ENCODE measurements at regions not wholly inside any gene's neighbourhood (a gene's known extent, or its start where the extent isn't known, plus 50 kb on each side); places are given as distances from the start of the nearest gene placed in this dataset.

DNA sequence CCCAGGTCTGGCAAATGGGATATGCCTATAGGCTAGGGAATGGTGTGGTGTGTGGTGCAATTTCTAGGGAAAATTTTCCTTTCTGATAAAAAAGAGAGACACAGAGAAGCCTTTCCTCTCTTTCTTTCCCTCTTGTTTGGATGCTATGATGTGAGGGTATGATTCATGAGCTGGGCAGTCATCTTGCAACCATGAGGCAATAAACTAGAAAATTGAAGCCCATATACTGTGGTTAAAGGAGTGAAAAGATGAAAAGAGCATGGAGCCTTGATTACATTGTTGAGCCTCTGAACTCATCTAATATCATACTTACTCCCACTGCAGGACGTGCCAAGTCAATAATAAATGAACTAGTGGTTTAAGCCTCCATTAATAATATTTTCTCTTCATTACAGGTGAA is 215.6 kb downstream of the HAUS1 start:
- TF ChIP-seq, protein P1, sequence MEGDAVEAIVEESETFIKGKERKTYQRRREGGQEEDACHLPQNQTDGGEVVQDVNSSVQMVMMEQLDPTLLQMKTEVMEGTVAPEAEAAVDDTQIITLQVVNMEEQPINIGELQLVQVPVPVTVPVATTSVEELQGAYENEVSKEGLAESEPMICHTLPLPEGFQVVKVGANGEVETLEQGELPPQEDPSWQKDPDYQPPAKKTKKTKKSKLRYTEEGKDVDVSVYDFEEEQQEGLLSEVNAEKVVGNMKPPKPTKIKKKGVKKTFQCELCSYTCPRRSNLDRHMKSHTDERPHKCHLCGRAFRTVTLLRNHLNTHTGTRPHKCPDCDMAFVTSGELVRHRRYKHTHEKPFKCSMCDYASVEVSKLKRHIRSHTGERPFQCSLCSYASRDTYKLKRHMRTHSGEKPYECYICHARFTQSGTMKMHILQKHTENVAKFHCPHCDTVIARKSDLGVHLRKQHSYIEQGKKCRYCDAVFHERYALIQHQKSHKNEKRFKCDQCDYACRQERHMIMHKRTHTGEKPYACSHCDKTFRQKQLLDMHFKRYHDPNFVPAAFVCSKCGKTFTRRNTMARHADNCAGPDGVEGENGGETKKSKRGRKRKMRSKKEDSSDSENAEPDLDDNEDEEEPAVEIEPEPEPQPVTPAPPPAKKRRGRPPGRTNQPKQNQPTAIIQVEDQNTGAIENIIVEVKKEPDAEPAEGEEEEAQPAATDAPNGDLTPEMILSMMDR (IDR thresholded peaks at IDR 0.05; ENCODE audit: low read length), result no peak
- TF ChIP-seq EZH2 (optimal IDR thresholded peaks at IDR 0.05; ENCODE audit: low read depth, low read length) (no peak), EZH2phosphoT487 (IDR thresholded peaks at IDR 0.05; ENCODE audit: low read length) (no peak)
- Histone ChIP-seq H3K27ac (ENCODE audit: low read length) (no peak overlapping the region), H3K79me2 (ENCODE audit: low read length) (no peaks in the 10 kb centered on the region), H3K36me3 (replicated peaks; ENCODE audit: insufficient read depth, low read length) (no peaks in the 10 kb centered on the region), H3K27me3 (replicated peaks; ENCODE audit: insufficient read depth, low read length) (no peaks in the 10 kb centered on the region), H4K20me1 (ENCODE audit: insufficient read depth, low read length) (no peaks in the 10 kb centered on the region), H3K4me1 (ENCODE audit: low read length) (0 out of 2 replicates have a peak, but pooled peaks cover 5% of the 10 kb centered on the region), H3F3A (ENCODE audit: insufficient read depth, low read length) (no peaks in the 10 kb centered on the region), H3K9me2 (replicated peaks; ENCODE audit: insufficient read depth, low read length) (no peaks in the 10 kb centered on the region), H2AFZ (ENCODE audit: low read length) (no peak overlapping the region), H3K4me3 (ENCODE audit: low read length) (no peak overlapping the region), H3K9me3 (replicated peaks; ENCODE audit: insufficient read depth, low read length) (no peaks in the 10 kb centered on the region), H3K4me2 (ENCODE audit: low read depth, low read length) (no peak overlapping the region), H3K9ac (ENCODE audit: low read length) (no peak overlapping the region)
- DNase-seq, result no peak

DNA sequence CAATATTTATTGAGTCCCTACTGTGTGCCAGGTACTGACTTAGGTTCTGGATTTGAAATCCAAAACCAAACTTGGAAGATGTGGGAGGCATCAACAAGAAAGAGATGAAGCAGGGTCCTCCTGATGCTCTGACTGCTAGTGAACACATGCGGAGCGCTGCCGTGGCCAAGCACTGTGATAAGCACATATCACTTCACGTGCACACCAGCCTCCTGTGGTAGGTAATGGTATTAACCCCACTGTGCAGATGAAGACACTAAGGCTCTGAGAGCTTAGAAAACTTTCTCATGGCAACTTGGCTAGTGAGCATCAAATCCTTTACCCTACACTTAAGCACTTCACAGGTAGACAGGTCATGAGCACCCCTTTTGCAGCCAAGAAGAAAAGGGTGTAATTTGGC is 216.1 kb downstream of the HAUS1 start:
- H3K79me2 ChIP-seq (ENCODE audit: low read length), result no peaks in the 10 kb centered on the region
- H3K9me2 ChIP-seq (replicated peaks; ENCODE audit: insufficient read depth, low read length), result no peaks in the 10 kb centered on the region
- H3K9me3 ChIP-seq (replicated peaks; ENCODE audit: insufficient read depth, low read length), result no peaks in the 10 kb centered on the region
- H4K20me1 ChIP-seq (ENCODE audit: insufficient read depth, low read length), result no peaks in the 10 kb centered on the region
- no peak overlapping the region for H3K27ac ChIP-seq (ENCODE audit: low read length)
- H2AFZ ChIP-seq (ENCODE audit: low read length), result no peak overlapping the region
- no peak overlapping the region for H3K4me2 ChIP-seq (ENCODE audit: low read depth, low read length)
- H3K27me3 ChIP-seq (replicated peaks; ENCODE audit: insufficient read depth, low read length), result no peaks in the 10 kb centered on the region
- no peak for TF ChIP-seq EZH2 (optimal IDR thresholded peaks at IDR 0.05; ENCODE audit: low read depth, low read length)
- no peak overlapping the region for H3K9ac ChIP-seq (ENCODE audit: low read length)
- H3K4me3 ChIP-seq (ENCODE audit: low read length), result no peak overlapping the region
- H3K36me3 ChIP-seq (replicated peaks; ENCODE audit: insufficient read depth, low read length), result no peaks in the 10 kb centered on the region
- no peak for DNase-seq
- H3F3A ChIP-seq (ENCODE audit: insufficient read depth, low read length), result no peaks in the 10 kb centered on the region
- no peaks in the 10 kb centered on the region for H3K4me1 ChIP-seq (ENCODE audit: low read length)

DNA sequence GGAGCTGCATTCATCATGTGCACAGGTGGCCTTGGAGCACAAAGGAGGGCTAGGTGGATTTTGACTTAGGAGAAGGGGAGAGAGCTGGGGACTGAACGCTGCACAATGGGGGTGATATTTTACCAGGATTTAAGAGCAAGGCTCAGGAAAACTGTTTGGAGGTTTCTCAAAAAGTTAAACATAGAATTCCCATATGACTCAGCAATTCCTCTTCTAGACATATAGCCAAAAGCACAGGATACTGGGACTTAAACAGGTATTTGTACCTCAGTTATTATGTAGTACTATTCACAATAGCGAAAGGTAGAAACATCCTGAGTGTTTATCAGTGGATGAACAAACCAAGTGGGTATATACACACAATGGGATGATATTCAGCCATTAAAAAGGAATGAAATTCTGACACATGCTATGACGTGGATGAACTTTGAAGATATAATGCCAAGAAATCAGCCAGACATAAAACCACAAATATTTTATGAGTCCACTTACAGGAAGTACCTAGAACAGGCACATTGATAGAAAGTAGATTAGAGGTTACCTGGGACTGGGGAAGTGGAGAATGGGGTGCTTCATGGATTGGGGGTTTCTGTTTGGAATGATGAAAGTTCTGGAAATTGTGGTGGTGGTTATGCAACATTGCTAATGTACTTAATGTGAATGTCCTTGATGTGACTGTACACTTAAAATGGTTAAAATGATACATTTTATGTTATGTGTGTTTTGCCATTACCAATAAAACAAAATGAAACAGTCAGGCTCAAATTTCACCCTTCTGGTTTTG is 216.9 kb downstream of the HAUS1 start:
- Histone ChIP-seq H3K27me3 (replicated peaks; ENCODE audit: insufficient read depth, low read length) (no peaks in the 10 kb centered on the region), H2AFZ (ENCODE audit: low read length) (no peak overlapping the region), H3K36me3 (replicated peaks; ENCODE audit: insufficient read depth, low read length) (no peaks in the 10 kb centered on the region), H3K4me1 (ENCODE audit: low read length) (no peaks in the 10 kb centered on the region), H3K9me3 (replicated peaks; ENCODE audit: insufficient read depth, low read length) (no peaks in the 10 kb centered on the region), H3F3A (ENCODE audit: insufficient read depth, low read length) (no peaks in the 10 kb centered on the region), H3K4me2 (ENCODE audit: low read depth, low read length) (no peak overlapping the region), H3K4me3 (ENCODE audit: low read length) (no peak overlapping the region), H3K9ac (ENCODE audit: low read length) (no peak overlapping the region), H3K9me2 (replicated peaks; ENCODE audit: insufficient read depth, low read length) (no peaks in the 10 kb centered on the region), H3K79me2 (ENCODE audit: low read length) (no peaks in the 10 kb centered on the region), H3K27ac (ENCODE audit: low read length) (no peak overlapping the region), H4K20me1 (ENCODE audit: insufficient read depth, low read length) (no peaks in the 10 kb centered on the region)
- no peak for DNase-seq
- TF ChIP-seq EZH2 (optimal IDR thresholded peaks at IDR 0.05; ENCODE audit: low read depth, low read length), result no peak
- TF ChIP-seq, protein P1 (IDR thresholded peaks at IDR 0.05; ENCODE audit: low read length), result no peak
- TF ChIP-seq EZH2phosphoT487 (IDR thresholded peaks at IDR 0.05; ENCODE audit: low read length), result no peak

DNA sequence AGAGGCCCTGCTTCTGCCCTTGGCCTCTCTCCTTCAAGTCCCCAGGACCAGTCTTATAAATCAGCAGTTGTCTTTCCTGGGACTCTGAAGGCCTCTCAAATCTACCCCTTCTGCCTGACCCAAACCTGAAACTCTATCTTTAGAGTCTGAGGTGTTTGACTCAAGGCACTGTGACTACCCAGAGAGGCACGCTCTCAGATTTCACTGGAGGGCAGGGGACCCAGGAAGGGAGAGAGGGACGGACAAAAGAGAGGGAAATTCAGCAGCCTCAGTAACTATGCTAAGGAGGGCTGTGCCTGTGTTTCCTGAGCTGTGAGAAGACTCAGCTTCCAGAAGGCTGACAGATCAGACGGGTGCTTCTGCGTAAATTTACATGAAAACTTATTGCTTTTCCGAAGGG is 217.8 kb downstream of the HAUS1 start:
- H3K79me2 ChIP-seq (ENCODE audit: low read length), result no peaks in the 10 kb centered on the region
- no peak overlapping the region for H2AFZ ChIP-seq (ENCODE audit: low read length)
- no peak overlapping the region for H3K4me3 ChIP-seq (ENCODE audit: low read length)
- no peak overlapping the region for H3K9ac ChIP-seq (ENCODE audit: low read length)
- H3K36me3 ChIP-seq (replicated peaks; ENCODE audit: insufficient read depth, low read length), result no peaks in the 10 kb centered on the region
- H3K27ac ChIP-seq (ENCODE audit: low read length), result no peak overlapping the region
- H4K20me1 ChIP-seq (ENCODE audit: insufficient read depth, low read length), result no peaks in the 10 kb centered on the region
- no peak for DNase-seq
- H3K27me3 ChIP-seq (replicated peaks; ENCODE audit: insufficient read depth, low read length), result no peaks in the 10 kb centered on the region
- H3K4me2 ChIP-seq (ENCODE audit: low read depth, low read length), result no peak overlapping the region
- no peaks in the 10 kb centered on the region for H3K9me3 ChIP-seq (replicated peaks; ENCODE audit: insufficient read depth, low read length)
- TF ChIP-seq EZH2phosphoT487 (IDR thresholded peaks at IDR 0.05; ENCODE audit: low read length) (no peak), EZH2 (optimal IDR thresholded peaks at IDR 0.05; ENCODE audit: low read depth, low read length) (no peak)
- TF ChIP-seq, protein P1 (IDR thresholded peaks at IDR 0.05; ENCODE audit: low read length), result no peak
- H3F3A ChIP-seq (ENCODE audit: insufficient read depth, low read length), result no peaks in the 10 kb centered on the region
- H3K4me1 ChIP-seq (ENCODE audit: low read length), result no peaks in the 10 kb centered on the region
- H3K9me2 ChIP-seq (replicated peaks; ENCODE audit: insufficient read depth, low read length), result no peaks in the 10 kb centered on the region

Measured in MM.1S (cell line).